ENCODE measurements at regions not wholly inside any gene's neighbourhood (a gene's known extent, or its start where the extent isn't known, plus 50 kb on each side); places are given as distances from the start of the nearest gene placed in this dataset.

DNA sequence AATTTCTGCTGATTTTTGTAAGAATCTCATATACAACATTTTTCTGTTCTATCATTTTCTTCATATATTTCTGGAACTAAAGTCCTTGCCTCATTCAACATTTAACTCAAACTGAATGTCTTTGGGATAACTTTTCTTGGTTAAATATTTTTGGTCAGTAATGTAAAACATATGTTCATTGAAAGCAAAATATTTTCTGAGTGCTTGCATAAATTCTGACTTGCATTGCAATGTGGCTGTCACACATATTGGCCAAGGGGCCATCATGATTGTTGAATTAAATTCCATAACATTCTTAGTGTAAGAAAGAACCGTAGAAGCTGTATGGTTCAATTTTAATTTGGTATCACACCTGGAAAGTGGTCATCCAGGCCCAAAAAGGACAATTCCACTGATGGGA lies 369.4 kb downstream of the GALC start:
- H3K79me2 ChIP-seq (ENCODE audit: insufficient read depth, low read length), result no peaks in the 10 kb centered on the region
- H3K4me3 ChIP-seq (replicated peaks in 1 of 3; ENCODE audit: insufficient read depth in 1 of 3, low read depth in 2 of 3, low read length in 3 of 3), result no peak overlapping the region
- H2AFZ ChIP-seq (ENCODE audit: low read length), result no peak overlapping the region
- H3K27ac ChIP-seq (ENCODE audit: extremely low read length, insufficient read depth, low read length), result no peak overlapping the region
- no peak for ATAC-seq
- POLR2A ChIA-PET, result no interaction called here
- intact Hi-C loops (cut with micrococcal nuclease; ENCODE audit: unreplicated experiment) (no loop called here), in situ Hi-C loops (cut with HindIII; ENCODE audit: extremely low pct_ligation_motif_present, low pct_unique_long_range_greater_than_20kb) (no loop called here)
- H3K27me3 ChIP-seq (ENCODE audit: control insufficient read depth in 1 of 2, insufficient read depth in 2 of 2, low read length in 2 of 2), result no peaks in the 10 kb centered on the region
- H3K4me1 ChIP-seq (ENCODE audit: insufficient read depth, low read length), result no peaks in the 10 kb centered on the region
- BruUV-seq (replicated peaks), result no TSS peak
- no peak overlapping the region for H3K9ac ChIP-seq (ENCODE audit: insufficient read depth, low read depth, low read length)
- no peak for FAIRE-seq
- no peak overlapping the region for H3K4me2 ChIP-seq (ENCODE audit: low read depth, low read length)
- no peaks in the 10 kb centered on the region for H3K36me3 ChIP-seq (replicated peaks in 1 of 2; ENCODE audit: control insufficient read depth in 1 of 2, insufficient read depth in 2 of 2, low read length in 2 of 2)
- H4K20me1 ChIP-seq (ENCODE audit: insufficient read depth, low read length), result no peaks in the 10 kb centered on the region
- no peak for DNase-seq (ENCODE audit: low spot score)
- WGBS (ENCODE audit: low lambda C conversion rate), result 0% methylated on average over 1 of the region's 1 CpG
- CTCF ChIA-PET (ENCODE audit: low intra/inter-chr PET ratio, low total read pairs), result no interaction called here
- H3K9me3 ChIP-seq (ENCODE audit: low read length), result peaks cover 45% of the 10 kb centered on the region
- no peak for TF ChIP-seq SNRNP70 (IDR thresholded peaks at IDR 0.05; ENCODE audit: low read depth, low read length)
- no peak for TF ChIP-seq ZIK1 (CRISPR knock-in tag; IDR thresholded peaks at IDR 0.05; ENCODE audit: borderline replicate concordance, low read depth)
- TF ChIP-seq ONECUT2 (CRISPR knock-in tag; IDR thresholded peaks at IDR 0.05), result no peak
- no peak for TF ChIP-seq ZNF790 (CRISPR knock-in tag; IDR thresholded peaks at IDR 0.05; ENCODE audit: borderline replicate concordance)
- TF ChIP-seq, protein P1, sequence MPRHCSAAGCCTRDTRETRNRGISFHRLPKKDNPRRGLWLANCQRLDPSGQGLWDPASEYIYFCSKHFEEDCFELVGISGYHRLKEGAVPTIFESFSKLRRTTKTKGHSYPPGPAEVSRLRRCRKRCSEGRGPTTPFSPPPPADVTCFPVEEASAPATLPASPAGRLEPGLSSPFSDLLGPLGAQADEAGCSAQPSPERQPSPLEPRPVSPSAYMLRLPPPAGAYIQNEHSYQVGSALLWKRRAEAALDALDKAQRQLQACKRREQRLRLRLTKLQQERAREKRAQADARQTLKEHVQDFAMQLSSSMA (CRISPR knock-in tag; IDR thresholded peaks at IDR 0.05), result no peak
- TF ChIP-seq KLF16 (CRISPR knock-in tag; IDR thresholded peaks at IDR 0.05), result no peak
- TF ChIP-seq KLF15 (CRISPR knock-in tag; IDR thresholded peaks at IDR 0.05; ENCODE audit: borderline replicate concordance), result no peak
- TF ChIP-seq ZMYM4 (CRISPR knock-in tag; IDR thresholded peaks at IDR 0.05), result no peak
- no peak for TF ChIP-seq PITX1 (CRISPR knock-in tag; IDR thresholded peaks at IDR 0.05)
- TF ChIP-seq FOXA3 (CRISPR knock-in tag; IDR thresholded peaks at IDR 0.05), result no peak
- TF ChIP-seq ZNF703 (CRISPR knock-in tag; IDR thresholded peaks at IDR 0.05; ENCODE audit: borderline replicate concordance), result no peak
- no peak for TF ChIP-seq IKZF1 (IDR thresholded peaks at IDR 0.05)
- no peak for TF ChIP-seq ZFP90 (CRISPR knock-in tag; IDR thresholded peaks at IDR 0.05; ENCODE audit: borderline replicate concordance)
- no peak for TF ChIP-seq SYNCRIP (IDR thresholded peaks at IDR 0.05; ENCODE audit: insufficient read depth, low read depth, low read length)
- TF ChIP-seq KDM1A (CRISPR knock-in tag; IDR thresholded peaks at IDR 0.05), result no peak
- TF ChIP-seq AKAP8 (CRISPR knock-in tag; IDR thresholded peaks at IDR 0.05), result no peak
- TF ChIP-seq, protein P2, sequence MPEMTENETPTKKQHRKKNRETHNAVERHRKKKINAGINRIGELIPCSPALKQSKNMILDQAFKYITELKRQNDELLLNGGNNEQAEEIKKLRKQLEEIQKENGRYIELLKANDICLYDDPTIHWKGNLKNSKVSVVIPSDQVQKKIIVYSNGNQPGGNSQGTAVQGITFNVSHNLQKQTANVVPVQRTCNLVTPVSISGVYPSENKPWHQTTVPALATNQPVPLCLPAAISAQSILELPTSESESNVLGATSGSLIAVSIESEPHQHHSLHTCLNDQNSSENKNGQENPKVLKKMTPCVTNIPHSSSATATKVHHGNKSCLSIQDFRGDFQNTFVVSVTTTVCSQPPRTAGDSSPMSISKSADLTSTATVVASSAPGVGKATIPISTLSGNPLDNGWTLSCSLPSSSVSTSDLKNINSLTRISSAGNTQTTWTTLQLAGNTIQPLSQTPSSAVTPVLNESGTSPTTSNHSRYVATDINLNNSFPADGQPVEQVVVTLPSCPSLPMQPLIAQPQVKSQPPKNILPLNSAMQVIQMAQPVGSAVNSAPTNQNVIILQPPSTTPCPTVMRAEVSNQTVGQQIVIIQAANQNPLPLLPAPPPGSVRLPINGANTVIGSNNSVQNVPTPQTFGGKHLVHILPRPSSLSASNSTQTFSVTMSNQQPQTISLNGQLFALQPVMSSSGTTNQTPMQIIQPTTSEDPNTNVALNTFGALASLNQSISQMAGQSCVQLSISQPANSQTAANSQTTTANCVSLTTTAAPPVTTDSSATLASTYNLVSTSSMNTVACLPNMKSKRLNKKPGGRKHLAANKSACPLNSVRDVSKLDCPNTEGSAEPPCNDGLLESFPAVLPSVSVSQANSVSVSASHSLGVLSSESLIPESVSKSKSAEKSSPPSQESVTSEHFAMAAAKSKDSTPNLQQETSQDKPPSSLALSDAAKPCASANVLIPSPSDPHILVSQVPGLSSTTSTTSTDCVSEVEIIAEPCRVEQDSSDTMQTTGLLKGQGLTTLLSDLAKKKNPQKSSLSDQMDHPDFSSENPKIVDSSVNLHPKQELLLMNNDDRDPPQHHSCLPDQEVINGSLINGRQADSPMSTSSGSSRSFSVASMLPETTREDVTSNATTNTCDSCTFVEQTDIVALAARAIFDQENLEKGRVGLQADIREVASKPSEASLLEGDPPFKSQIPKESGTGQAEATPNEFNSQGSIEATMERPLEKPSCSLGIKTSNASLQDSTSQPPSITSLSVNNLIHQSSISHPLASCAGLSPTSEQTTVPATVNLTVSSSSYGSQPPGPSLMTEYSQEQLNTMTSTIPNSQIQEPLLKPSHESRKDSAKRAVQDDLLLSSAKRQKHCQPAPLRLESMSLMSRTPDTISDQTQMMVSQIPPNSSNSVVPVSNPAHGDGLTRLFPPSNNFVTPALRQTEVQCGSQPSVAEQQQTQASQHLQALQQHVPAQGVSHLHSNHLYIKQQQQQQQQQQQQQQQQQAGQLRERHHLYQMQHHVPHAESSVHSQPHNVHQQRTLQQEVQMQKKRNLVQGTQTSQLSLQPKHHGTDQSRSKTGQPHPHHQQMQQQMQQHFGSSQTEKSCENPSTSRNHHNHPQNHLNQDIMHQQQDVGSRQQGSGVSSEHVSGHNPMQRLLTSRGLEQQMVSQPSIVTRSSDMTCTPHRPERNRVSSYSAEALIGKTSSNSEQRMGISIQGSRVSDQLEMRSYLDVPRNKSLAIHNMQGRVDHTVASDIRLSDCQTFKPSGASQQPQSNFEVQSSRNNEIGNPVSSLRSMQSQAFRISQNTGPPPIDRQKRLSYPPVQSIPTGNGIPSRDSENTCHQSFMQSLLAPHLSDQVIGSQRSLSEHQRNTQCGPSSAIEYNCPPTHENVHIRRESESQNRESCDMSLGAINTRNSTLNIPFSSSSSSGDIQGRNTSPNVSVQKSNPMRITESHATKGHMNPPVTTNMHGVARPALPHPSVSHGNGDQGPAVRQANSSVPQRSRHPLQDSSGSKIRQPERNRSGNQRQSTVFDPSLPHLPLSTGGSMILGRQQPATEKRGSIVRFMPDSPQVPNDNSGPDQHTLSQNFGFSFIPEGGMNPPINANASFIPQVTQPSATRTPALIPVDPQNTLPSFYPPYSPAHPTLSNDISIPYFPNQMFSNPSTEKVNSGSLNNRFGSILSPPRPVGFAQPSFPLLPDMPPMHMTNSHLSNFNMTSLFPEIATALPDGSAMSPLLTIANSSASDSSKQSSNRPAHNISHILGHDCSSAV (CRISPR knock-in tag; IDR thresholded peaks at IDR 0.05; ENCODE audit: borderline replicate concordance), result no peak
